Neutrophil (primary cell): ENCODE measurements at regions not wholly inside any gene's neighbourhood (a gene's known extent, or its start where the extent isn't known, plus 50 kb on each side); places are given as distances from the start of the nearest gene placed in this dataset.

Source experiments
- H3K27ac ChIP-seq: fragments of 200-600 bp; sonication (generic); 2 replicates; pipeline ENCODE4 v1.5.1; 2016; ENCODE audit warnings: mild to moderate bottlenecking, moderate library complexity
- H3K27me3 ChIP-seq: fragments of 200-600 bp; sonication (generic); 2 replicates; pipeline ENCODE4 v1.6.0; 2016; ENCODE audit warnings: mild to moderate bottlenecking
- H3K36me3 ChIP-seq: fragments of 200-600 bp; sonication (generic); 2 replicates; pipeline ENCODE4 v1.5.1; 2017
- H3K4me1 ChIP-seq, 2 experiments: fragments of 200-600 bp in 1 of 2; sonication (generic) in 1 of 2; 1 replicate in 1 of 2; 2 replicates in 1 of 2; pipeline versions ENCODE4 v1.5.1 to v1.6.1; 2013 to 2016; ENCODE audit warnings: low read depth in 1 of 2, low read length in 1 of 2, mild to moderate bottlenecking in 1 of 2, moderate library complexity in 1 of 2; ENCODE audit not compliant: control insufficient read depth in 1 of 2, insufficient read depth in 1 of 2
- H3K4me3 ChIP-seq, 2 experiments: fragments of 200-600 bp in 1 of 2; sonication (generic) in 1 of 2; 1 replicate in 1 of 2; 2 replicates in 1 of 2; pipeline ENCODE4 v1.5.1; 2013 to 2016; ENCODE audit warnings: low read depth in 1 of 2, low read length in 1 of 2, mild to moderate bottlenecking in 1 of 2, moderate library complexity in 1 of 2
- H3K9me3 ChIP-seq: fragments of 200-600 bp; sonication (generic); 2 replicates; pipeline ENCODE4 v1.5.1; 2016
- CTCF ChIP-seq: fragments of 200-600 bp; sonication (generic); IDR thresholded peaks from 2 replicates; pipeline ENCODE4 v1.5.1; 2016; ENCODE audit warnings: antibody characterized with exemption

- H3K4me3 ChIP-seq, result no peak overlapping the region
- H3K9me3 ChIP-seq, result no peaks in the 10 kb centered on the region
- H3K4me1 ChIP-seq, result no peaks in the 10 kb centered on the region
- no peaks in the 10 kb centered on the region for H3K36me3 ChIP-seq
- no peak for TF ChIP-seq CTCF
- no peaks in the 10 kb centered on the region for H3K27me3 ChIP-seq
- H3K27ac ChIP-seq, result no peak overlapping the region
Measured at GRCh38 chr22:47591709-47592108, 829.3 kb downstream of the TBC1D22A start.

DNA sequence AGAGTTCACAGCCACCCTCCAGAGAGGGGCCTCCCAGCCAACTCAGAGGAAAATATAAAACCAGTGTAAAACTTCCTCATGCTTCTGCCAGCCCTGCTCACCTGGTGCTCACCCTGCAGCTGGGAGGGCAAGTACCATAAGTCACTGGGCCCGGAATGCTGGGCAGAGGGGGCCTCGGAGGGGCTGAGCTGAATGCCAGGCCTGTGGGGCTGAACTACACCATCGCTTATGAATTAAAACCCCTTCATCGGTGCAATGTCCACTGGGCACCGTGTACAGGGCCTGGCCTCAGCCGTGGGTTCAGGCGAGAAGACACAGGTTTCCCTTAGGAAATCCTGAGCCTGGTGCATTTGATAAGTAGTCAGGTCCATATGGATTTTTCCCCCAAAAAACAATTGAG lies 828.6 kb downstream of the TBC1D22A start:
- Histone ChIP-seq H3K36me3 (no peaks in the 10 kb centered on the region), H3K9me3 (no peaks in the 10 kb centered on the region), H3K27me3 (no peaks in the 10 kb centered on the region), H3K4me3 (no peak overlapping the region), H3K4me1 (no peaks in the 10 kb centered on the region), H3K27ac (no peak overlapping the region)
- no peak for TF ChIP-seq CTCF

GRCh38 chr22:47589271-47590250 lies 827.1 kb downstream of the TBC1D22A start:
- H3K9me3 ChIP-seq, result no peaks in the 10 kb centered on the region
- H3K27me3 ChIP-seq, result no peaks in the 10 kb centered on the region
- TF ChIP-seq CTCF, result no peak
- no peaks in the 10 kb centered on the region for H3K36me3 ChIP-seq
- H3K4me1 ChIP-seq, result no peaks in the 10 kb centered on the region
- H3K27ac ChIP-seq, result no peak overlapping the region
- no peak overlapping the region for H3K4me3 ChIP-seq

GRCh38 chr22:47588578-47588960 lies 826.1 kb downstream of the TBC1D22A start:
- H3K27me3 ChIP-seq, result no peaks in the 10 kb centered on the region
- H3K4me1 ChIP-seq, result no peaks in the 10 kb centered on the region
- H3K27ac ChIP-seq, result no peak overlapping the region
- H3K4me3 ChIP-seq, result no peak overlapping the region
- TF ChIP-seq CTCF, result no peak
- H3K36me3 ChIP-seq, result no peaks in the 10 kb centered on the region
- no peaks in the 10 kb centered on the region for H3K9me3 ChIP-seq

GRCh38 chr22:47587861-47588577 lies 825.6 kb downstream of the TBC1D22A start:
- no peaks in the 10 kb centered on the region for H3K9me3 ChIP-seq
- TF ChIP-seq CTCF, result no peak

More at GRCh38 chr22:47587861-47588577, 825.6 kb downstream of the TBC1D22A start:
- no peak overlapping the region for H3K4me3 ChIP-seq
- no peaks in the 10 kb centered on the region for H3K4me1 ChIP-seq
- no peaks in the 10 kb centered on the region for H3K27me3 ChIP-seq
- H3K36me3 ChIP-seq, result no peaks in the 10 kb centered on the region
- no peak overlapping the region for H3K27ac ChIP-seq
